ENCODE measurements at regions not wholly inside any gene's neighbourhood (a gene's known extent, or its start where the extent isn't known, plus 50 kb on each side); places are given as distances from the start of the nearest gene placed in this dataset.

- no peaks in the 10 kb centered on the region for H3K9me3 ChIP-seq
- H3K4me3 ChIP-seq = no peak overlapping the region
- no peak for ATAC-seq
- H3K4me1 ChIP-seq = no peaks in the 10 kb centered on the region
- no peak for TF ChIP-seq CTCF (IDR thresholded peaks at IDR 0.05)
- H3K36me3 ChIP-seq = no peaks in the 10 kb centered on the region
- no peaks in the 10 kb centered on the region for H3K27me3 ChIP-seq (ENCODE audit: low read depth)
- H3K27ac ChIP-seq = no peak overlapping the region
- no peak for DNase-seq
- intact Hi-C loops (cut with DNase I) = no loop called here
Measured at GRCh38 chr1:4515727-4516289, 138.6 kb upstream of the AJAP1 start.

- H3K27me3 ChIP-seq (ENCODE audit: low read depth) = no peaks in the 10 kb centered on the region
- no peak for TF ChIP-seq CTCF (IDR thresholded peaks at IDR 0.05)
- DNase-seq (no peak), ATAC-seq (no peak)
- H3K36me3 ChIP-seq = no peaks in the 10 kb centered on the region
- no peaks in the 10 kb centered on the region for H3K9me3 ChIP-seq
- H3K4me1 ChIP-seq = no peaks in the 10 kb centered on the region
- intact Hi-C loops (cut with DNase I) = no loop called here
- H3K27ac ChIP-seq = no peak overlapping the region
- no peak overlapping the region for H3K4me3 ChIP-seq
Measured at GRCh38 chr1:4516596-4516995, 137.8 kb upstream of the AJAP1 start.

DNA sequence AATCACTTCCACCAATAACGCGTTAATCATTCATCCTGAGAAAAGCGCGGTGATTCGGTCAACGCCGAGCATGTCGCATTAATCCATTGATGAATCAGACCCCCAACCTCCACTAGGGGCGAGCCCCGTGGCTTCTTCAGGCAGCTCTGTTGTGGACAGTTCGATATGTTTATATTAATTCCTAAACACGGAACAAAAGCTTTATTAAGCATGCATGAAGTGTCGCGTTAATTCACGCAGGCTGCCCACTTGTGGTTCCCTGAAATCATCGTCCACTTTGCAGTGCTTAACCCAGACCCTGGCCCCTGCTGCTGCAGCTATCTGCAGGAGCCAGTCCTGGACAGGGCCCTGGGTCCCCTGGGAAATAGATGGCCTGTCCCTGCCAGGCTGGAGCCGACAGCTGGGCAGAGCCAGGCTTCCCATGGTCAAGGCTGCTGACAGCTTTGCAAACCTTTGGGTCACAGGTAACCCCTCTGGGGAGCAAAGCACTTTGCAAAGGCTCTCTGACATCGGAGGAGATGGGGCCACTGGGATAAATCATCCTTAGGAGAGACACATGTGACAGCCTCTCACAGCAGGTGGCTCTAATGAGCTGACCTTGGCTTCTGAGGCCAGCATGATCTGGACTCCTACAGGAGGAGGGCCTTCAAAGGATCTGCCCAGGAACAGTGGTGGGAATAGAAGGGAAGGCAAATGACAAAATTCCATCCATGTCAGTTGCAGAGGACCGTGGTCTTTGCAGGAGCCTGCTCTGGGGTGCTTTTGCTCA, 137.0 kb upstream of the AJAP1 start:
- no peaks in the 10 kb centered on the region for H3K36me3 ChIP-seq
- no peak overlapping the region for H3K27ac ChIP-seq
- DNase-seq = no peak
- H3K4me3 ChIP-seq = no peak overlapping the region
- no peaks in the 10 kb centered on the region for H3K4me1 ChIP-seq
- no peaks in the 10 kb centered on the region for H3K27me3 ChIP-seq (ENCODE audit: low read depth)
- no peak for TF ChIP-seq CTCF (IDR thresholded peaks at IDR 0.05)
- intact Hi-C loops (cut with DNase I) = no loop called here
- ATAC-seq = no peak
- H3K9me3 ChIP-seq = no peaks in the 10 kb centered on the region

GRCh38 chr1:4518621-4519020, 135.8 kb upstream of the AJAP1 start:
- H3K27ac ChIP-seq = no peak overlapping the region
- no peaks in the 10 kb centered on the region for H3K36me3 ChIP-seq
- TF ChIP-seq CTCF (IDR thresholded peaks at IDR 0.05) = no peak
- intact Hi-C loops (cut with DNase I) = no loop called here
- H3K4me3 ChIP-seq = no peak overlapping the region
- ATAC-seq (no peak), DNase-seq (no peak)
- no peaks in the 10 kb centered on the region for H3K4me1 ChIP-seq
- H3K9me3 ChIP-seq = no peaks in the 10 kb centered on the region
- no peaks in the 10 kb centered on the region for H3K27me3 ChIP-seq (ENCODE audit: low read depth)

- H3K9me3 ChIP-seq = no peaks in the 10 kb centered on the region
- intact Hi-C loops (cut with DNase I) = no loop called here
- H3K4me1 ChIP-seq = no peaks in the 10 kb centered on the region
- no peaks in the 10 kb centered on the region for H3K27me3 ChIP-seq (ENCODE audit: low read depth)
- DNase-seq = no peak
- ATAC-seq = no peak
- TF ChIP-seq CTCF (IDR thresholded peaks at IDR 0.05) = no peak
- H3K36me3 ChIP-seq = no peaks in the 10 kb centered on the region
- no peak overlapping the region for H3K27ac ChIP-seq
- no peak overlapping the region for H3K4me3 ChIP-seq
Measured at GRCh38 chr1:4519954-4520353, 134.5 kb upstream of the AJAP1 start.

Measured in lower lobe of right lung (tissue), 2 donors.